OCI-LY1 (cell line): ENCODE measurements at regions not wholly inside any gene's neighbourhood (a gene's known extent, or its start where the extent isn't known, plus 50 kb on each side); places are given as distances from the start of the nearest gene placed in this dataset.

Experiments
- EZH2 ChIP-seq: fragments of 200-600 bp; sonication (generic), shearing (Covaris generic); IDR thresholded peaks from 2 replicates; pipeline ENCODE4 v1.8.0; 2017; ENCODE audit warnings: borderline replicate concordance, mixed run types, mild to moderate bottlenecking, antibody characterized with exemption, low read length, moderate library complexity, mixed read lengths
- TF ChIP-seq, protein P1 (sequence below): fragments of 200-600 bp; sonication (generic), shearing (Covaris generic); IDR thresholded peaks from 2 replicates; pipeline ENCODE4 v1.5.1; 2017; ENCODE audit warnings: mild to moderate bottlenecking, antibody characterized with exemption, low read length, moderate library complexity, mixed read lengths

DNA sequence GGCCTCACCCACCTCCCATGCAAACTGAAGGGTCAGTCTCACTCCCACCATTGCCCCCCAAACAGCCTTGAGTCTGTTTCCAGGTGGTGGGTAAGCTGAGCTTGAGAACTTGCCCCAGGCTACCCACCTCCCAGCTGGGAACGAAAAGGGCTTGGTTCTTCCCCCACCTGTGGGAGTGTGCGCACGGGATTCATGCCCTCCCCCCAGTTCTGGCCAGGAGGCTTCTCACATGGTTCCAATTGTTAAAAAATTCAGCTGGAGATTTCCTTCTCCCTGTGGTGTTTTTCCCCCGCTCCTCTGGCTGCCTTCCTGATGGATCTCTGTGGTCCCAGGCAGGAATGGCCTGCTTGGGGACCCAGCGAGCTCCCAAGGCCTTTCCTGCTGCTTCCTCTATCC lies 81.8 kb upstream of the C21orf91 start:
- TF ChIP-seq, protein P1, sequence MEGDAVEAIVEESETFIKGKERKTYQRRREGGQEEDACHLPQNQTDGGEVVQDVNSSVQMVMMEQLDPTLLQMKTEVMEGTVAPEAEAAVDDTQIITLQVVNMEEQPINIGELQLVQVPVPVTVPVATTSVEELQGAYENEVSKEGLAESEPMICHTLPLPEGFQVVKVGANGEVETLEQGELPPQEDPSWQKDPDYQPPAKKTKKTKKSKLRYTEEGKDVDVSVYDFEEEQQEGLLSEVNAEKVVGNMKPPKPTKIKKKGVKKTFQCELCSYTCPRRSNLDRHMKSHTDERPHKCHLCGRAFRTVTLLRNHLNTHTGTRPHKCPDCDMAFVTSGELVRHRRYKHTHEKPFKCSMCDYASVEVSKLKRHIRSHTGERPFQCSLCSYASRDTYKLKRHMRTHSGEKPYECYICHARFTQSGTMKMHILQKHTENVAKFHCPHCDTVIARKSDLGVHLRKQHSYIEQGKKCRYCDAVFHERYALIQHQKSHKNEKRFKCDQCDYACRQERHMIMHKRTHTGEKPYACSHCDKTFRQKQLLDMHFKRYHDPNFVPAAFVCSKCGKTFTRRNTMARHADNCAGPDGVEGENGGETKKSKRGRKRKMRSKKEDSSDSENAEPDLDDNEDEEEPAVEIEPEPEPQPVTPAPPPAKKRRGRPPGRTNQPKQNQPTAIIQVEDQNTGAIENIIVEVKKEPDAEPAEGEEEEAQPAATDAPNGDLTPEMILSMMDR = no peak
- TF ChIP-seq EZH2 = no peak
